ENCODE measurements at regions not wholly inside any gene's neighbourhood (a gene's known extent, or its start where the extent isn't known, plus 50 kb on each side); places are given as distances from the start of the nearest gene placed in this dataset.

- TF ChIP-seq POLR2A (IDR thresholded peaks at IDR 0.05) = no peak
- TF ChIP-seq, protein P1, sequence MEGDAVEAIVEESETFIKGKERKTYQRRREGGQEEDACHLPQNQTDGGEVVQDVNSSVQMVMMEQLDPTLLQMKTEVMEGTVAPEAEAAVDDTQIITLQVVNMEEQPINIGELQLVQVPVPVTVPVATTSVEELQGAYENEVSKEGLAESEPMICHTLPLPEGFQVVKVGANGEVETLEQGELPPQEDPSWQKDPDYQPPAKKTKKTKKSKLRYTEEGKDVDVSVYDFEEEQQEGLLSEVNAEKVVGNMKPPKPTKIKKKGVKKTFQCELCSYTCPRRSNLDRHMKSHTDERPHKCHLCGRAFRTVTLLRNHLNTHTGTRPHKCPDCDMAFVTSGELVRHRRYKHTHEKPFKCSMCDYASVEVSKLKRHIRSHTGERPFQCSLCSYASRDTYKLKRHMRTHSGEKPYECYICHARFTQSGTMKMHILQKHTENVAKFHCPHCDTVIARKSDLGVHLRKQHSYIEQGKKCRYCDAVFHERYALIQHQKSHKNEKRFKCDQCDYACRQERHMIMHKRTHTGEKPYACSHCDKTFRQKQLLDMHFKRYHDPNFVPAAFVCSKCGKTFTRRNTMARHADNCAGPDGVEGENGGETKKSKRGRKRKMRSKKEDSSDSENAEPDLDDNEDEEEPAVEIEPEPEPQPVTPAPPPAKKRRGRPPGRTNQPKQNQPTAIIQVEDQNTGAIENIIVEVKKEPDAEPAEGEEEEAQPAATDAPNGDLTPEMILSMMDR (IDR thresholded peaks at IDR 0.05) = no peak
Measured at GRCh38 chr7:23981758-23982157, 271.7 kb downstream of the STK31 start.
